ENCODE measurements at regions not wholly inside any gene's neighbourhood (a gene's known extent, or its start where the extent isn't known, plus 50 kb on each side); places are given as distances from the start of the nearest gene placed in this dataset.

GRCh38 chr14:85125291-85125670 is 404.7 kb upstream of the FLRT2 start:
- no peak overlapping the region for H3K4me2 ChIP-seq
- no peak overlapping the region for H3K4me3 ChIP-seq
- H3K27ac Mint-ChIP-seq, result no peak overlapping the region
- no peaks in the 10 kb centered on the region for H3K4me1 ChIP-seq (ENCODE audit: insufficient read depth)
- no peak for TF ChIP-seq POLR2AphosphoS5 (IDR thresholded peaks at IDR 0.05; ENCODE audit: low read depth)
- TF ChIP-seq CREB1 (CRISPR knock-in tag; IDR thresholded peaks at IDR 0.05; ENCODE audit: low read depth), result no peak
- no peak for TF ChIP-seq JUNB (IDR thresholded peaks at IDR 0.05; ENCODE audit: unreplicated experiment)
- TF ChIP-seq EZH2 (IDR thresholded peaks at IDR 0.05; ENCODE audit: low read depth, unreplicated experiment), result no peak
- no peak for TF ChIP-seq ZNF114 (CRISPR knock-in tag; IDR thresholded peaks at IDR 0.05)
- TF ChIP-seq ZNF331 (CRISPR knock-in tag; IDR thresholded peaks at IDR 0.05; ENCODE audit: low read depth), result no peak
- TF ChIP-seq, protein P1, sequence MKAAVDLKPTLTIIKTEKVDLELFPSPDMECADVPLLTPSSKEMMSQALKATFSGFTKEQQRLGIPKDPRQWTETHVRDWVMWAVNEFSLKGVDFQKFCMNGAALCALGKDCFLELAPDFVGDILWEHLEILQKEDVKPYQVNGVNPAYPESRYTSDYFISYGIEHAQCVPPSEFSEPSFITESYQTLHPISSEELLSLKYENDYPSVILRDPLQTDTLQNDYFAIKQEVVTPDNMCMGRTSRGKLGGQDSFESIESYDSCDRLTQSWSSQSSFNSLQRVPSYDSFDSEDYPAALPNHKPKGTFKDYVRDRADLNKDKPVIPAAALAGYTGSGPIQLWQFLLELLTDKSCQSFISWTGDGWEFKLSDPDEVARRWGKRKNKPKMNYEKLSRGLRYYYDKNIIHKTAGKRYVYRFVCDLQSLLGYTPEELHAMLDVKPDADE (IDR thresholded peaks at IDR 0.05), result no peak
- TF ChIP-seq, protein P2, sequence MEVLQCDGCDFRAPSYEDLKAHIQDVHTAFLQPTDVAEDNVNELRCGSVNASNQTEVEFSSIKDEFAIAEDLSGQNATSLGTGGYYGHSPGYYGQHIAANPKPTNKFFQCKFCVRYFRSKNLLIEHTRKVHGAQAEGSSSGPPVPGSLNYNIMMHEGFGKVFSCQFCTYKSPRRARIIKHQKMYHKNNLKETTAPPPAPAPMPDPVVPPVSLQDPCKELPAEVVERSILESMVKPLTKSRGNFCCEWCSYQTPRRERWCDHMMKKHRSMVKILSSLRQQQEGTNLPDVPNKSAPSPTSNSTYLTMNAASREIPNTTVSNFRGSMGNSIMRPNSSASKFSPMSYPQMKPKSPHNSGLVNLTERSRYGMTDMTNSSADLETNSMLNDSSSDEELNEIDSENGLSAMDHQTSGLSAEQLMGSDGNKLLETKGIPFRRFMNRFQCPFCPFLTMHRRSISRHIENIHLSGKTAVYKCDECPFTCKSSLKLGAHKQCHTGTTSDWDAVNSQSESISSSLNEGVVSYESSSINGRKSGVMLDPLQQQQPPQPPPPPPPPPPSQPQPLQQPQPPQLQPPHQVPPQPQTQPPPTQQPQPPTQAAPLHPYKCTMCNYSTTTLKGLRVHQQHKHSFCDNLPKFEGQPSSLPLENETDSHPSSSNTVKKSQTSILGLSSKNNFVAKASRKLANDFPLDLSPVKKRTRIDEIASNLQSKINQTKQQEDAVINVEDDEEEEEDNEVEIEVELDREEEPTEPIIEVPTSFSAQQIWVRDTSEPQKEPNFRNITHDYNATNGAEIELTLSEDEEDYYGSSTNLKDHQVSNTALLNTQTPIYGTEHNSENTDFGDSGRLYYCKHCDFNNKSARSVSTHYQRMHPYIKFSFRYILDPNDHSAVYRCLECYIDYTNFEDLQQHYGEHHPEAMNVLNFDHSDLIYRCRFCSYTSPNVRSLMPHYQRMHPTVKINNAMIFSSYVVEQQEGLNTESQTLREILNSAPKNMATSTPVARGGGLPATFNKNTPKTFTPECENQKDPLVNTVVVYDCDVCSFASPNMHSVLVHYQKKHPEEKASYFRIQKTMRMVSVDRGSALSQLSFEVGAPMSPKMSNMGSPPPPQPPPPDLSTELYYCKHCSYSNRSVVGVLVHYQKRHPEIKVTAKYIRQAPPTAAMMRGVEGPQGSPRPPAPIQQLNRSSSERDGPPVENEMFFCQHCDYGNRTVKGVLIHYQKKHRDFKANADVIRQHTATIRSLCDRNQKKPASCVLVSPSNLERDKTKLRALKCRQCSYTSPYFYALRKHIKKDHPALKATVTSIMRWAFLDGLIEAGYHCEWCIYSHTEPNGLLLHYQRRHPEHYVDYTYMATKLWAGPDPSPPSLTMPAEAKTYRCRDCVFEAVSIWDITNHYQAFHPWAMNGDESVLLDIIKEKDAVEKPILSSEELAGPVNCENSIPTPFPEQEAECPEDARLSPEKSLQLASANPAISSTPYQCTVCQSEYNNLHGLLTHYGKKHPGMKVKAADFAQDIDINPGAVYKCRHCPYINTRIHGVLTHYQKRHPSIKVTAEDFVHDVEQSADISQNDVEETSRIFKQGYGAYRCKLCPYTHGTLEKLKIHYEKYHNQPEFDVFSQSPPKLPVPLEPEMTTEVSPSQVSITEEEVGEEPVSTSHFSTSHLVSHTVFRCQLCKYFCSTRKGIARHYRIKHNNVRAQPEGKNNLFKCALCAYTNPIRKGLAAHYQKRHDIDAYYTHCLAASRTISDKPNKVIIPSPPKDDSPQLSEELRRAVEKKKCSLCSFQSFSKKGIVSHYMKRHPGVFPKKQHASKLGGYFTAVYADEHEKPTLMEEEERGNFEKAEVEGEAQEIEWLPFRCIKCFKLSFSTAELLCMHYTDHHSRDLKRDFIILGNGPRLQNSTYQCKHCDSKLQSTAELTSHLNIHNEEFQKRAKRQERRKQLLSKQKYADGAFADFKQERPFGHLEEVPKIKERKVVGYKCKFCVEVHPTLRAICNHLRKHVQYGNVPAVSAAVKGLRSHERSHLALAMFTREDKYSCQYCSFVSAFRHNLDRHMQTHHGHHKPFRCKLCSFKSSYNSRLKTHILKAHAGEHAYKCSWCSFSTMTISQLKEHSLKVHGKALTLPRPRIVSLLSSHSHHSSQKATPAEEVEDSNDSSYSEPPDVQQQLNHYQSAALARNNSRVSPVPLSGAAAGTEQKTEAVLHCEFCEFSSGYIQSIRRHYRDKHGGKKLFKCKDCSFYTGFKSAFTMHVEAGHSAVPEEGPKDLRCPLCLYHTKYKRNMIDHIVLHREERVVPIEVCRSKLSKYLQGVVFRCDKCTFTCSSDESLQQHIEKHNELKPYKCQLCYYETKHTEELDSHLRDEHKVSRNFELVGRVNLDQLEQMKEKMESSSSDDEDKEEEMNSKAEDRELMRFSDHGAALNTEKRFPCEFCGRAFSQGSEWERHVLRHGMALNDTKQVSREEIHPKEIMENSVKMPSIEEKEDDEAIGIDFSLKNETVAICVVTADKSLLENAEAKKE (CRISPR knock-in tag; IDR thresholded peaks at IDR 0.05), result no peak
- TF ChIP-seq CTCF (conservative IDR thresholded peaks at IDR 0.05; ENCODE audit: low read depth in 2 of 2), result no peak
- TF ChIP-seq NANOG (IDR thresholded peaks at IDR 0.05; ENCODE audit: borderline replicate concordance), result no peak
- TF ChIP-seq STAT1 (IDR thresholded peaks at IDR 0.05; ENCODE audit: unreplicated experiment), result no peak
- TF ChIP-seq, protein P3, sequence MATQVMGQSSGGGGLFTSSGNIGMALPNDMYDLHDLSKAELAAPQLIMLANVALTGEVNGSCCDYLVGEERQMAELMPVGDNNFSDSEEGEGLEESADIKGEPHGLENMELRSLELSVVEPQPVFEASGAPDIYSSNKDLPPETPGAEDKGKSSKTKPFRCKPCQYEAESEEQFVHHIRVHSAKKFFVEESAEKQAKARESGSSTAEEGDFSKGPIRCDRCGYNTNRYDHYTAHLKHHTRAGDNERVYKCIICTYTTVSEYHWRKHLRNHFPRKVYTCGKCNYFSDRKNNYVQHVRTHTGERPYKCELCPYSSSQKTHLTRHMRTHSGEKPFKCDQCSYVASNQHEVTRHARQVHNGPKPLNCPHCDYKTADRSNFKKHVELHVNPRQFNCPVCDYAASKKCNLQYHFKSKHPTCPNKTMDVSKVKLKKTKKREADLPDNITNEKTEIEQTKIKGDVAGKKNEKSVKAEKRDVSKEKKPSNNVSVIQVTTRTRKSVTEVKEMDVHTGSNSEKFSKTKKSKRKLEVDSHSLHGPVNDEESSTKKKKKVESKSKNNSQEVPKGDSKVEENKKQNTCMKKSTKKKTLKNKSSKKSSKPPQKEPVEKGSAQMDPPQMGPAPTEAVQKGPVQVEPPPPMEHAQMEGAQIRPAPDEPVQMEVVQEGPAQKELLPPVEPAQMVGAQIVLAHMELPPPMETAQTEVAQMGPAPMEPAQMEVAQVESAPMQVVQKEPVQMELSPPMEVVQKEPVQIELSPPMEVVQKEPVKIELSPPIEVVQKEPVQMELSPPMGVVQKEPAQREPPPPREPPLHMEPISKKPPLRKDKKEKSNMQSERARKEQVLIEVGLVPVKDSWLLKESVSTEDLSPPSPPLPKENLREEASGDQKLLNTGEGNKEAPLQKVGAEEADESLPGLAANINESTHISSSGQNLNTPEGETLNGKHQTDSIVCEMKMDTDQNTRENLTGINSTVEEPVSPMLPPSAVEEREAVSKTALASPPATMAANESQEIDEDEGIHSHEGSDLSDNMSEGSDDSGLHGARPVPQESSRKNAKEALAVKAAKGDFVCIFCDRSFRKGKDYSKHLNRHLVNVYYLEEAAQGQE (IDR thresholded peaks at IDR 0.05; ENCODE audit: unreplicated experiment), result no peak
- TF ChIP-seq EZH2phosphoT487 (IDR thresholded peaks at IDR 0.05; ENCODE audit: unreplicated experiment), result no peak
- peaks cover 2% of the 10 kb centered on the region for H3K27me3 Mint-ChIP-seq (ENCODE audit: insufficient read depth, low read depth, poor library complexity)
- H3K9me3 Mint-ChIP-seq, result no peaks in the 10 kb centered on the region
- no peaks in the 10 kb centered on the region for H3K36me3 ChIP-seq (ENCODE audit: insufficient read depth)
- no peaks in the 10 kb centered on the region for H3F3A ChIP-seq (replicated peaks; ENCODE audit: low read depth)
- no peaks in the 10 kb centered on the region for H3K36me3 Mint-ChIP-seq (ENCODE audit: low read depth)
- no peaks in the 10 kb centered on the region for H4K20me1 ChIP-seq (replicated peaks; ENCODE audit: insufficient read depth)
- ATAC-seq, result no peak
- no peaks in the 10 kb centered on the region for H3K27me3 ChIP-seq (ENCODE audit: insufficient read depth)
- H3K4me3 Mint-ChIP-seq, result no peak overlapping the region
- H2AFZ ChIP-seq, result no peak overlapping the region
- no peaks in the 10 kb centered on the region for H3K79me2 ChIP-seq (replicated peaks; ENCODE audit: insufficient read depth)
- H3K27ac ChIP-seq (ENCODE audit: low read depth), result no peak overlapping the region
- H3K4me1 Mint-ChIP-seq, result peaks cover 8% of the 10 kb centered on the region
- no peaks in the 10 kb centered on the region; the same call in 1 of the 2 replicates for H3K9me2 ChIP-seq (ENCODE audit: insufficient read depth)
- DNase-seq (ENCODE audit: low spot score), result no peak

Data from GM23338 (cell line).